GM12865 (cell line): ENCODE measurements at regions not wholly inside any gene's neighbourhood (a gene's known extent, or its start where the extent isn't known, plus 50 kb on each side); places are given as distances from the start of the nearest gene placed in this dataset.

Experiments used
- DNase-seq: peaks from one replicate; pipeline ENCODE4 v3.0.0; 2010; ENCODE audit warnings: low read depth
- H3K4me3 ChIP-seq: 2 replicates; pipeline ENCODE4 v1.5.1; 2011; ENCODE audit warnings: mild to moderate bottlenecking, low read depth, low read length, control low read depth
- TF ChIP-seq, protein P1 (sequence below): IDR thresholded peaks from 2 replicates; pipeline ENCODE4 v1.5.1; 2011; ENCODE audit warnings: low read length, control low read depth, low read depth, inconsistent platforms; ENCODE audit not compliant: insufficient read depth; ENCODE audit errors: missing control alignments

DNA sequence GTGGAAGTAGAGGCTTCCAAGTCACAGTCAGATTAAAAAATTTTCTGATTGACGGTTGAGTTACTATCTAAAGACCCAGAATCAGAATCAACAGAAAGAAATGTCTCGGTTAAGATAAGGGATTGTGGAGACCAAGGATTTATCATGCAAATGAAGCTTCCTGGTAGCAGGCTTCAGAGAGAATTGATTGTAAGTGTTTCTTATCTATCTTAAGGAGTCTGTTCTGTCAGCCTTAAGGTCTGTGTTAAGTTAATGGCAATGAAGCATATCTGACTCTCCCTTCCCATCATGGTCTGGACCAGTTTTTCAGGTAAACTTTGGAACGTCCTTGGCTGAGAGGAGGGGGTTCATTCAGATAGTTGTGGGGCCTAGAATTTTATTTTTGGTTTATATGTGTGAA, 780.2 kb downstream of the FAM133A start:
- H3K4me3 ChIP-seq: no peak overlapping the region
- TF ChIP-seq, protein P1, sequence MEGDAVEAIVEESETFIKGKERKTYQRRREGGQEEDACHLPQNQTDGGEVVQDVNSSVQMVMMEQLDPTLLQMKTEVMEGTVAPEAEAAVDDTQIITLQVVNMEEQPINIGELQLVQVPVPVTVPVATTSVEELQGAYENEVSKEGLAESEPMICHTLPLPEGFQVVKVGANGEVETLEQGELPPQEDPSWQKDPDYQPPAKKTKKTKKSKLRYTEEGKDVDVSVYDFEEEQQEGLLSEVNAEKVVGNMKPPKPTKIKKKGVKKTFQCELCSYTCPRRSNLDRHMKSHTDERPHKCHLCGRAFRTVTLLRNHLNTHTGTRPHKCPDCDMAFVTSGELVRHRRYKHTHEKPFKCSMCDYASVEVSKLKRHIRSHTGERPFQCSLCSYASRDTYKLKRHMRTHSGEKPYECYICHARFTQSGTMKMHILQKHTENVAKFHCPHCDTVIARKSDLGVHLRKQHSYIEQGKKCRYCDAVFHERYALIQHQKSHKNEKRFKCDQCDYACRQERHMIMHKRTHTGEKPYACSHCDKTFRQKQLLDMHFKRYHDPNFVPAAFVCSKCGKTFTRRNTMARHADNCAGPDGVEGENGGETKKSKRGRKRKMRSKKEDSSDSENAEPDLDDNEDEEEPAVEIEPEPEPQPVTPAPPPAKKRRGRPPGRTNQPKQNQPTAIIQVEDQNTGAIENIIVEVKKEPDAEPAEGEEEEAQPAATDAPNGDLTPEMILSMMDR: no peak
- DNase-seq: no peak

DNA sequence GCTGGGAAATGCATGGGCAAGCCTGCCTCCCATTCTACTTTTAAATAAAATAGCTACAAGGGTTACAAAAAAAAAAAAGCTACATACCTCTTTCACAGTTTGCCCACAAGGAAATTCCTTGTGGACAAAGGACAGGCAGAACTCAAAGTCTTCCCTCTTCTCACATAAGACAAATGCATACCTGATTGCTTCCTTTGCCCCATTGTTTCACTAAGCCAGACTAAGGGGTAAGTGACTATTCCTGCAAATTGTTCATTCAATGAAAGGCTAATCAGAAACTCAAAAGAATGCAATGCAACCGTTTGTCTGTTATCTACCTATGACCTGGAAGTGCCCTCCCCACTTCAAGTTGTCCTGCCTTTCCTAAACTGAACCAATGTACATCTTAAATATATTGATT, 780.6 kb downstream of the FAM133A start:
- no peak overlapping the region for H3K4me3 ChIP-seq
- no peak for DNase-seq
- TF ChIP-seq, protein P1: no peak

DNA sequence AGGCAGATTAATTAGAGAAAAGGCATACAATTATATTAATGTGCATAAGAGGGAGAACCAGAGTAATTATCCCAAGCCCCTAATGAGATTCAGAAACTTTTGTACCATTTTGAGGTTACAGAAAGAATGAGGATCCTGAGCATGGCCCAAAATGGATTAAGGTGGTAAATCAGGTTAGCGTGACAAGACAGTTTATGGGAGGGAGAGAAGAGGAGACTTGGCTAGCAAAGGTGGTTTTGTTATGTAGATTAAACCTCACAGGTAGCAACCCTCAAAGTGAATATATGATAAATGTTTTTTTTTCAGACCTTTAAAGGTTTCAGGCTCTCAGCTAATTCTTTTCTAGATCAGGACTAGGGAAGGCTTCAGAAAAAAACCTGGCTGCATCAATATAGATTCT, 781.8 kb downstream of the FAM133A start:
- TF ChIP-seq, protein P1: no peak
- DNase-seq: no peak
- no peak overlapping the region for H3K4me3 ChIP-seq

DNA sequence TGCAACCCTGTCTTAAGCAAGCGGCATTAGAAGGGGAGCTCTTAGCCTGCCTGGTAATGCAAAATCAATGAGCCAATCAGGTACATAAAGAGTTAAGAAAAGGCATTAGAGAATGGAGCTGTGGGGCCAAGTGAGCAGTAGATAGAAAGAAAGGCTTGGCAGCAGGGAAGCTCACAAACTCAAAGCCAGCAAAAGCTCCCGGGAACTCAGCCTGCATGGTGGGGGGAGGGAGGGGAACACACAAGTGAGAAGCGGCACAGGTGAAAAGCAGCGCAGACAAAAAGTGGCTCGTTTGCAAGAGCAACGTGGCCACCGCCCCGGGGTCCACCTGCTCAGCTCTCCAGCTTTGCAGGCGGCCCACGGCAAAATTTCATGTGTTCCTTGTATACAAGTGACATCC, 818.5 kb downstream of the FAM133A start:
- no peak for DNase-seq
- TF ChIP-seq, protein P1: no peak
- no peak overlapping the region for H3K4me3 ChIP-seq

DNA sequence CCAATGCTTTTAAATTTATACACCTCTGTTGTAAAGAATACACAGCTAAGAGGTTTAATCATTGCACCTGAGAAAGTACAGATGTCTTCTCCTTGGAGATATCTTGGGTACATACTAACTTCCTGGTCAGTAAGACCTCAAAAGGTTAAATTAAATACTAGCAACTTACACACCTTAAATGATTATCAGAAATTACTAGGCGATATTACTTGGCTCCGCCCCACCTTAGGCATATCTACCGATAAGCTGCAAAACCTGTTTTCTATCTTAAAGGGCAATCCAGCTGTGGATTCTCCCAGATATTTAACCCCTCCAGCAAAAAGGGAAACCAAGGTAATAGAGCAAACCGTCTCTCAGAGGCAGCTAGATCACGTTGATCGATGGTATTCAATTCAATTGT, 819.4 kb downstream of the FAM133A start:
- TF ChIP-seq, protein P1: no peak

DNA sequence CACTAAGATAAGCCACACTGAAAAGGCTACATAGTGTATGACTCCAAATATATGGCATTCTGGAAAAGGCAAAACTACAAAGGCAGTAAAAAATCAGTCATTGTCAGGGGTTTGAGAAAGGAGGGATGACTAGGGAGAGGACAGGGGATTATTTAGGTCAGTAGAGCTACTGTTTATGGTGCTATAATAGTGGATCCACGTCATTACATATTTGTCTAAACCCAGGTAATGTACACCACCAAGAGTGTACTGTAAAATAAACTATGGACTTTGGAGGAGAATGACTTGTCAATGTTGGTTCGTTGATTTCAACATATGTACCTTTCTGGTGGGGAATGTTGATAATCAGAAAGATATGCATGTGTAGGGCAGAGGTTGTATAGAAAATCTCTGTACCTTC, 837.6 kb downstream of the FAM133A start:
- no peak overlapping the region for H3K4me3 ChIP-seq
- TF ChIP-seq, protein P1: no peak

More for the DNA sequence above, 819.4 kb downstream of the FAM133A start:
- no peak overlapping the region for H3K4me3 ChIP-seq
- DNase-seq: no peak

DNA sequence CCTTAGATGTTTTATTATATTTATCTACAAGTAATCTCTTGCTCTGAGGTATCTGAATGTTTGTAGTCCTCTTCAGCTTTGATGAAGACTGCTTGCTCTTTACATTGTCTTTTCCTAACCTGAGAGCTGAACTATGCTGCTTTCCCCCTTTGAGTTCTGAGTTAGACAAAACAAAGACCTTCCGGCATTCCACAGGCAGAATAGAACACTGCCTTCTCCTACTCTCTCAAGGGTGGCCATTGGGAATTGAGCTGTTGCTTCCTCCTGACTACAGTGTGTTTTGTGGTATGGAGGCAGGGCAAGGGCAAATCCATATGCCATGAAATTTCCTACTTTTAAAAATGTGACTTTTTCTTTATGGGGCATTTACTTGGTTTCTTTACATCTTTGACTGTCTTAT, 841.0 kb downstream of the FAM133A start:
- DNase-seq: no peak
- no peak overlapping the region for H3K4me3 ChIP-seq
- TF ChIP-seq, protein P1: no peak

More for the DNA sequence above, 837.6 kb downstream of the FAM133A start:
- no peak for DNase-seq
